Vagina (tissue), 2 donors: ENCODE measurements at regions not wholly inside any gene's neighbourhood (a gene's known extent, or its start where the extent isn't known, plus 50 kb on each side); places are given as distances from the start of the nearest gene placed in this dataset.
"Not testable (repeated sequence)": the region's sequence is repeated elsewhere in the genome, so short reads cannot be mapped to it uniquely, and the experiment has no call there.

Experiments
- CTCF ChIP-seq, 3 experiments: fragments of 450-650 bp in 2 of 3; fragments of 200-600 bp in 1 of 3; sonication (generic) in 1 of 3; IDR thresholded peaks; one replicate each; pipeline ENCODE4 v1.5.1; 2017 to 2019; ENCODE audit warnings: antibody characterized with exemption in 3 of 3, mild to moderate bottlenecking in 2 of 3, moderate library complexity in 2 of 3
- POLR2AphosphoS5 ChIP-seq, 2 donors: sonication (generic); formaldehyde crosslinking; IDR thresholded peaks; one replicate each; pipeline ENCODE4 v1.9.0; 2017; ENCODE audit warnings: antibody characterized with exemption in 2 of 2, mild to moderate bottlenecking in 2 of 2, low read depth in 1 of 2; ENCODE audit not compliant: insufficient read depth in 1 of 2

- not testable (repeated sequence) for TF ChIP-seq CTCF (IDR thresholded peaks at IDR 0.05); POLR2AphosphoS5 (IDR thresholded peaks at IDR 0.05; ENCODE audit: insufficient read depth in 1 of 2, low read depth in 1 of 2)
Measured at GRCh38 chr2:85969367-85969766, 80.6 kb upstream of the ST3GAL5 start.
